ENCODE measurements at regions not wholly inside any gene's neighbourhood (a gene's known extent, or its start where the extent isn't known, plus 50 kb on each side); places are given as distances from the start of the nearest gene placed in this dataset.

DNA sequence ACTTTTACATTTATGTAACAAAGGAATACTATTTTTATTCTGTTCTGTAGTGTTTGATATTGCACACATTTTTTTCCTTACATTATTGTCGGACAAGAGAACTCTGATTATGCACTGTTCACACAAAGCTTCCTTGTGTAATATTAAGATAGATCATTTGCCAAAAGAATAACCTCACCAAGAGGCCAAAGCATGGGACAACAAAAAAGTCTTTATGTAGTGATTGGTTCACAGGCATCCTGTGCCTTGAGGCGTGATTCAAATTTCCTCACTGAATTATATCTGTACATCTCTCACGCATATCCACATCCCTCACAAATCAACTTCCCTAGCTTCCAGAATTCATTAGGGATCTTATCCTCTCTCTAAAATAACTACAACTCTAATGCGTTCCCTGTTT, 642.7 kb downstream of the NR4A2 start:
- TF ChIP-seq, protein P1, sequence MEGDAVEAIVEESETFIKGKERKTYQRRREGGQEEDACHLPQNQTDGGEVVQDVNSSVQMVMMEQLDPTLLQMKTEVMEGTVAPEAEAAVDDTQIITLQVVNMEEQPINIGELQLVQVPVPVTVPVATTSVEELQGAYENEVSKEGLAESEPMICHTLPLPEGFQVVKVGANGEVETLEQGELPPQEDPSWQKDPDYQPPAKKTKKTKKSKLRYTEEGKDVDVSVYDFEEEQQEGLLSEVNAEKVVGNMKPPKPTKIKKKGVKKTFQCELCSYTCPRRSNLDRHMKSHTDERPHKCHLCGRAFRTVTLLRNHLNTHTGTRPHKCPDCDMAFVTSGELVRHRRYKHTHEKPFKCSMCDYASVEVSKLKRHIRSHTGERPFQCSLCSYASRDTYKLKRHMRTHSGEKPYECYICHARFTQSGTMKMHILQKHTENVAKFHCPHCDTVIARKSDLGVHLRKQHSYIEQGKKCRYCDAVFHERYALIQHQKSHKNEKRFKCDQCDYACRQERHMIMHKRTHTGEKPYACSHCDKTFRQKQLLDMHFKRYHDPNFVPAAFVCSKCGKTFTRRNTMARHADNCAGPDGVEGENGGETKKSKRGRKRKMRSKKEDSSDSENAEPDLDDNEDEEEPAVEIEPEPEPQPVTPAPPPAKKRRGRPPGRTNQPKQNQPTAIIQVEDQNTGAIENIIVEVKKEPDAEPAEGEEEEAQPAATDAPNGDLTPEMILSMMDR (IDR thresholded peaks at IDR 0.05 in 4 of 5, conservative IDR thresholded peaks at IDR 0.05 in 1 of 5), result no peak
- TF ChIP-seq POLR2A (IDR thresholded peaks at IDR 0.05), result no peak
